ENCODE measurements at regions not wholly inside any gene's neighbourhood (a gene's known extent, or its start where the extent isn't known, plus 50 kb on each side); places are given as distances from the start of the nearest gene placed in this dataset.

DNA sequence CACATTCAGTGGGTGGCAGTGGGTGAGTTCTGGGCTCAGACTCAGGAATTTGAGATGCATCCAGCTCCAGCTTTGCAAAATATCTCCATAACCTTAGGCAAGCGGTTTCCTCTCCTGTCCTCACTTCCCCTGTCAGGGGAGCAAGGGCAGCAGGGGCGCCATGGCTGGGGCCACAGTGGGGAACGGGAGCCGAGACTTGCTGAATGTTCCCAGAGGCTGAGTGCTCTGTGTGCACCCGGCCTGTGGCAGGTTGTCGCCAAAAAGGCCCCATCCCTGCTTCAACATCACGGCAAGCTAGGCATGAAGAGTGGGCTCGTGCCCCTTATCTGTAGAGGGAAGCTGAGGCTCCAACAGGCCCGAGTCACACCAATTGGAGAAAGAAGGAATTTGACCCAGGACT is 268.8 kb downstream of the NSG2 start:
- intact Hi-C loops (cut with DNase I): loop anchor here (10.0 kb wide), 1 partner anchor 269 kb away; the partner anchor contains the start of gene NSG2
- Histone ChIP-seq H3K9me3 (no peaks in the 10 kb centered on the region), H3K36me3 (no peaks in the 10 kb centered on the region), H3K4me1 (no peaks in the 10 kb centered on the region), H3K4me3 (no peak overlapping the region), H3K27me3 (peaks cover 21% of the 10 kb centered on the region), H3K27ac (no peak overlapping the region)
- ATAC-seq (no peak), DNase-seq (peak; percentile 37)
- TF ChIP-seq, protein P1, sequence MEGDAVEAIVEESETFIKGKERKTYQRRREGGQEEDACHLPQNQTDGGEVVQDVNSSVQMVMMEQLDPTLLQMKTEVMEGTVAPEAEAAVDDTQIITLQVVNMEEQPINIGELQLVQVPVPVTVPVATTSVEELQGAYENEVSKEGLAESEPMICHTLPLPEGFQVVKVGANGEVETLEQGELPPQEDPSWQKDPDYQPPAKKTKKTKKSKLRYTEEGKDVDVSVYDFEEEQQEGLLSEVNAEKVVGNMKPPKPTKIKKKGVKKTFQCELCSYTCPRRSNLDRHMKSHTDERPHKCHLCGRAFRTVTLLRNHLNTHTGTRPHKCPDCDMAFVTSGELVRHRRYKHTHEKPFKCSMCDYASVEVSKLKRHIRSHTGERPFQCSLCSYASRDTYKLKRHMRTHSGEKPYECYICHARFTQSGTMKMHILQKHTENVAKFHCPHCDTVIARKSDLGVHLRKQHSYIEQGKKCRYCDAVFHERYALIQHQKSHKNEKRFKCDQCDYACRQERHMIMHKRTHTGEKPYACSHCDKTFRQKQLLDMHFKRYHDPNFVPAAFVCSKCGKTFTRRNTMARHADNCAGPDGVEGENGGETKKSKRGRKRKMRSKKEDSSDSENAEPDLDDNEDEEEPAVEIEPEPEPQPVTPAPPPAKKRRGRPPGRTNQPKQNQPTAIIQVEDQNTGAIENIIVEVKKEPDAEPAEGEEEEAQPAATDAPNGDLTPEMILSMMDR (IDR thresholded peaks at IDR 0.05): no peak

DNA sequence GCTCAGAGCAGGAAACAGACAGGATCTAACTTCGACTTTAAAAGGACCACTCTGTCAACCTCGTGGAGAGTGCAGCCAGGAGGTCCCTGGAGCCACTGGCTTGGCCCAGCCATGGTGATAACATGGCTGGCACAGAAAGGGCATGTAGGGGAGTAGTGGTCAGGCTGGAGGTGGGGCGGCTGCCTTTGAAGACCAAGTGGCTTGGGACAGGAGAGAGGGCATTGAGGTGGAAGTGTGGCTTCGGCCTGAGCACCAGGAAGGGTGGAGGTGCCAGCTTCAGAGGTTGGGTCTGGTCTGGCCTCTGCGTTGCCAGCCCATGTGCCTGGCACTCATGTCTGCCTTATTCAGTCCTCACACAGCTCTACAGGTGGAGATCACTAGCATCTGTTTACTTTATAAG is 270.0 kb downstream of the NSG2 start:
- Histone ChIP-seq H3K4me3 (no peak overlapping the region), H3K27ac (no peak overlapping the region), H3K27me3 (peaks cover 30% of the 10 kb centered on the region), H3K36me3 (no peaks in the 10 kb centered on the region), H3K4me1 (no peaks in the 10 kb centered on the region), H3K9me3 (no peaks in the 10 kb centered on the region)
- intact Hi-C loops (cut with DNase I): loop anchor here (10.0 kb wide), 1 partner anchor 271 kb away; the partner anchor contains the start of gene NSG2
- ATAC-seq (no peak), DNase-seq (peak; percentile 51)
- TF ChIP-seq, protein P1 (IDR thresholded peaks at IDR 0.05): no peak

DNA sequence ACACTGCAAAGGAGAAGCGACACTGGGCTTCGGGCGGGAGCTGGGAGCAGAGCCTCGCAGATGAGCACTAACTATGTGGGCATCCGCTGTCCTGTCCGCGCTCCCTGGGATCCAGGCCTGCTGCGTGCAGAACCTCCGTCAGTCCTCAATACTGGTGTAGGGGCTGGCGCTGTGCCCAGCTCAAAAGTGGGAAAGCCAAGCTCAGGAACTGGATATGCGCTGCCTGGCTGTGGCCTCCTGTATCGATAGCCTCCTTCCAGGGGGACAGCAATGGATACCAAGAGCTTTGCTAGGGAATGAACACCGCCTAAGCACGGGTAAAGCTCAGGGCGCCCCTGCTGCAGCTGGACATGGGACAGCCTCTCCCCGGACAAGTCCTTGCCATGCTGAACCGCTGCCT is 270.4 kb downstream of the NSG2 start:
- Histone ChIP-seq H3K4me1 (no peaks in the 10 kb centered on the region), H3K9me3 (no peaks in the 10 kb centered on the region), H3K27me3 (peaks cover 30% of the 10 kb centered on the region), H3K27ac (no peak overlapping the region), H3K4me3 (no peak overlapping the region), H3K36me3 (no peaks in the 10 kb centered on the region)
- intact Hi-C loops (cut with DNase I): loop anchor here (10.0 kb wide), 1 partner anchor 271 kb away; the partner anchor contains the start of gene NSG2
- no peak for DNase-seq
- ATAC-seq: no peak
- TF ChIP-seq, protein P1 (IDR thresholded peaks at IDR 0.05): no peak

DNA sequence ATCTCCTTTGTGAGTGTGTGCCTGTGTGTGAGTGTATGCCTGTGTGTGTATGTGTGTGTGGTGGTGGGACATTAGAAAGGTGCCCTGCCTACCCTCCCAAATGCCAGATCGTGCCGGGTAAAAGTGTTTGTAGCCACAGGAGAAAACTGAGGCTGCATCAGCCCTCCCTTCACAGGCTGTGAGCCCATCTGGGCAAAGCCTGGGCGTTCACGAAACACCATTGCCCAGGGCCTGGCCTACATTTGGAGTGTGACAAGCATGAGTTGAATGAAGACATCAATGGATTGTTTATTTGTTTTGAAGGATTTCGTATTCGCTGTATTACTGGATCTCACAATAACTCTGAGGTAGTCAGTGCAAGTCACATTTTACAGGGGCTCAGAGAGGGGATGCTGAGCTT is 270.8 kb downstream of the NSG2 start:
- Histone ChIP-seq H3K4me1 (no peaks in the 10 kb centered on the region), H3K27ac (no peak overlapping the region), H3K9me3 (no peaks in the 10 kb centered on the region), H3K27me3 (peaks cover 27% of the 10 kb centered on the region), H3K4me3 (no peak overlapping the region), H3K36me3 (no peaks in the 10 kb centered on the region)
- DNase-seq (no peak), ATAC-seq (no peak)
- intact Hi-C loops (cut with DNase I): loop anchor here (10.0 kb wide), 1 partner anchor 272 kb away; the partner anchor contains the start of gene NSG2
- TF ChIP-seq, protein P1 (IDR thresholded peaks at IDR 0.05): no peak

DNA sequence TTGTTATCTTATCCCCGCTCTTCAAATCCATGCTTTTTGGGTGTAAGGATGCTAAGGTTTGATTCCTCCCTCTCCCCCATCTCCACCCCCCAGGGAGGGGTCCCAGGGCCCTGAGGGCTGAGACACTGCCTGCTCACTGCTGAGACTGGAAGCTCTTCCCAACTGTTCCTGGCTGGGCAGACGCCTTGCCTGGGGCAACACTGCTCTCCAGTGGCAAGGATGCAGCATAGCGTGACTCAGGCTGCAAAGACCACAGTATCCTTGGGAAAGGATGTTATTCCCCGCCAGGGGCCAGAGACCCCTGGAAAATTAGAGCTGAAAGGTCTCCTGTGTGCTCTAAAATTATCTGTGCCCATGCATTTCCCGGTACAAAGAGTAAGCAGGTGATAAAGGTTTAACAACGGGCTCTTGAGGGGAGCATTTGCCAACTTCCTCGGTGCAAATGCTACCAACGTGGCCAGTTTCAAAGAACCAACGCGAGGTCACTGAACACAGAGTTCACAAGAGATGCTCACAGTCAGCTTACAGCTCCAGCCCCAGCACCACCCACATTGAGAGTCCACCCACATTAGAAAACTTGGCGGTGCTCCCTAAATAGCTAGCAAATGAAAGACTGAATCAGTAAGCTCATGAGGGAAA is 271.9 kb downstream of the NSG2 start:
- no peaks in the 10 kb centered on the region for H3K36me3 ChIP-seq
- peak; percentile 66 for ATAC-seq
- TF ChIP-seq, protein P1 (IDR thresholded peaks at IDR 0.05): peak; percentile 62
- H3K9me3 ChIP-seq: no peaks in the 10 kb centered on the region
- H3K27me3 ChIP-seq: peaks cover 16% of the 10 kb centered on the region
- H3K27ac ChIP-seq: no peak overlapping the region
- H3K4me3 ChIP-seq: no peak overlapping the region
- H3K4me1 ChIP-seq: no peaks in the 10 kb centered on the region
- intact Hi-C loops (cut with DNase I): loop anchor here (10.0 kb wide), 1 partner anchor 273 kb away; the partner anchor contains the start of gene NSG2
- peak; percentile 59 for DNase-seq

All from upper lobe of right lung (tissue), 1 donor.